ENCODE measurements at regions not wholly inside any gene's neighbourhood (a gene's known extent, or its start where the extent isn't known, plus 50 kb on each side); places are given as distances from the start of the nearest gene placed in this dataset.
A peak's percentile ranks its signal among the peaks of the same experiment; 100 is the strongest.

- no peak overlapping the region for H3K4me3 ChIP-seq (ENCODE audit: control insufficient read depth, low read depth, low read length)
- TF ChIP-seq, protein P1, sequence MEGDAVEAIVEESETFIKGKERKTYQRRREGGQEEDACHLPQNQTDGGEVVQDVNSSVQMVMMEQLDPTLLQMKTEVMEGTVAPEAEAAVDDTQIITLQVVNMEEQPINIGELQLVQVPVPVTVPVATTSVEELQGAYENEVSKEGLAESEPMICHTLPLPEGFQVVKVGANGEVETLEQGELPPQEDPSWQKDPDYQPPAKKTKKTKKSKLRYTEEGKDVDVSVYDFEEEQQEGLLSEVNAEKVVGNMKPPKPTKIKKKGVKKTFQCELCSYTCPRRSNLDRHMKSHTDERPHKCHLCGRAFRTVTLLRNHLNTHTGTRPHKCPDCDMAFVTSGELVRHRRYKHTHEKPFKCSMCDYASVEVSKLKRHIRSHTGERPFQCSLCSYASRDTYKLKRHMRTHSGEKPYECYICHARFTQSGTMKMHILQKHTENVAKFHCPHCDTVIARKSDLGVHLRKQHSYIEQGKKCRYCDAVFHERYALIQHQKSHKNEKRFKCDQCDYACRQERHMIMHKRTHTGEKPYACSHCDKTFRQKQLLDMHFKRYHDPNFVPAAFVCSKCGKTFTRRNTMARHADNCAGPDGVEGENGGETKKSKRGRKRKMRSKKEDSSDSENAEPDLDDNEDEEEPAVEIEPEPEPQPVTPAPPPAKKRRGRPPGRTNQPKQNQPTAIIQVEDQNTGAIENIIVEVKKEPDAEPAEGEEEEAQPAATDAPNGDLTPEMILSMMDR (conservative IDR thresholded peaks at IDR 0.05; ENCODE audit: control insufficient read depth, insufficient read depth, low read depth, low read length): no peak
- no peak for DNase-seq (ENCODE audit: low read depth)
Observed at GRCh38 chr9:109969573-109970237, 189.7 kb downstream of the PALM2AKAP2 start.

GRCh38 chr9:109971226-109971625, 191.2 kb downstream of the PALM2AKAP2 start:
- no peak overlapping the region for H3K4me3 ChIP-seq (ENCODE audit: control insufficient read depth, low read depth, low read length)
- TF ChIP-seq, protein P1 (conservative IDR thresholded peaks at IDR 0.05; ENCODE audit: control insufficient read depth, insufficient read depth, low read depth, low read length): no peak
- DNase-seq (ENCODE audit: low read depth): no peak

- TF ChIP-seq, protein P1 (conservative IDR thresholded peaks at IDR 0.05; ENCODE audit: control insufficient read depth, insufficient read depth, low read depth, low read length): peak; percentile 1
- no peak for DNase-seq (ENCODE audit: low read depth)
- no peak overlapping the region for H3K4me3 ChIP-seq (ENCODE audit: control insufficient read depth, low read depth, low read length)
Observed at GRCh38 chr9:109972026-109972882, 192.3 kb downstream of the PALM2AKAP2 start.

- no peak overlapping the region for H3K4me3 ChIP-seq (ENCODE audit: control insufficient read depth, low read depth, low read length)
- TF ChIP-seq, protein P1 (conservative IDR thresholded peaks at IDR 0.05; ENCODE audit: control insufficient read depth, insufficient read depth, low read depth, low read length): no peak
- DNase-seq (ENCODE audit: low read depth): no peak
Observed at GRCh38 chr9:109973336-109973735, 193.3 kb downstream of the PALM2AKAP2 start.

- H3K4me3 ChIP-seq (ENCODE audit: control insufficient read depth, low read depth, low read length): no peak overlapping the region
- TF ChIP-seq, protein P1 (conservative IDR thresholded peaks at IDR 0.05; ENCODE audit: control insufficient read depth, insufficient read depth, low read depth, low read length): no peak
- no peak for DNase-seq (ENCODE audit: low read depth)
Observed at GRCh38 chr9:109974143-109974917, 194.3 kb downstream of the PALM2AKAP2 start.

- TF ChIP-seq, protein P1 (conservative IDR thresholded peaks at IDR 0.05; ENCODE audit: control insufficient read depth, insufficient read depth, low read depth, low read length): no peak
- DNase-seq (ENCODE audit: low read depth): no peak
- H3K4me3 ChIP-seq (ENCODE audit: control insufficient read depth, low read depth, low read length): no peak overlapping the region
Observed at GRCh38 chr9:109974918-109975276, 194.9 kb downstream of the PALM2AKAP2 start.
